Nucleus accumbens (tissue), 56 donors: ENCODE measurements at regions not wholly inside any gene's neighbourhood (a gene's known extent, or its start where the extent isn't known, plus 50 kb on each side); places are given as distances from the start of the nearest gene placed in this dataset.
"Not testable (repeated sequence)": the region's sequence is repeated elsewhere in the genome, so short reads cannot be mapped to it uniquely, and the experiment has no call there.

Experiments used
- DNase-seq, 56 donors: peaks; one replicate each; lab custom pipeline; 2025; lab: John Stamatoyannopoulos, UW

- DNase-seq: no peak
Observed at GRCh38 chr7:20083781-20084180, 133.4 kb downstream of the MACC1 start.

DNA sequence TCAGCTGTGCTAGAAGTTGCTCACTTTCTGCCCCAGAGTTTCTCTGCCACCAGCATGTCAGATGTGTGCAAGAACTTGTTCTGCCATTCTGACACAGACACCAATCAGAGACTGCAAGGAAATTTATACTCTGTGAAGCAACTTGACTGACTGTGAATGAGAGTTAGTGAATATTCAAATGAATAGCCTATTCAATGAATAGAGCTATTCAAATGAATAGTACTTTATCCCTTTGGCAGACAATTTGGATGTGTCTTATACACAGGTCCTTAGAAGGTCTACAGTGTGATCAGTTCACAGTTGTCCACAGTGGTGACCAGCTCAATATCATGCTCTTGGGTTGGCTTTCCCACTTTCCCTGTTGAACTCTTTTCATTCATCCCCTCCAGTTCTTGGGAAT, 138.1 kb downstream of the MACC1 start:
- no peak for DNase-seq

DNA sequence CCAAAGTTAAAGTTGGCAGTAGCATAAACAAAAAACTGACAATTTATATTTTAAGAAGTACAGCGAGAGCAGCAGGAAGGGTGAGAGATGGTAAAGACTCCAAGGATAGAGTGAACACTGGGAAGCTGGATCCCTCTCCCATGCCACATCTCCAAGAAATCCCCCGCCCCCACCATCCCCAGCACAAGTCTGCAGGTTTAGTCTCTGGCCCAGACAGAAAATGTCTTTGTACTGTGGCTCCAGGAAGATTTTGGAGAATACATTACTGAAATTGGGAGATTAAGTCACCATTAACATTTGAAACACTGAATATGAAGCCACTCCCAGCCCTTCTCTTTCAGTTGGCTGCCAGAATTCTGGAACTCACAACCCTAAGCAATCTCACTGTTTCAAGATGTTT, 140.3 kb downstream of the MACC1 start:
- no peak for DNase-seq

GRCh38 chr7:20075992-20076820, 141.0 kb downstream of the MACC1 start:
- no peak for DNase-seq

- no peak for DNase-seq
Observed at GRCh38 chr7:20075440-20075839, 141.7 kb downstream of the MACC1 start.

- DNase-seq: not testable (repeated sequence)
Observed at GRCh38 chr7:20068004-20068403, 149.2 kb downstream of the MACC1 start.

DNA sequence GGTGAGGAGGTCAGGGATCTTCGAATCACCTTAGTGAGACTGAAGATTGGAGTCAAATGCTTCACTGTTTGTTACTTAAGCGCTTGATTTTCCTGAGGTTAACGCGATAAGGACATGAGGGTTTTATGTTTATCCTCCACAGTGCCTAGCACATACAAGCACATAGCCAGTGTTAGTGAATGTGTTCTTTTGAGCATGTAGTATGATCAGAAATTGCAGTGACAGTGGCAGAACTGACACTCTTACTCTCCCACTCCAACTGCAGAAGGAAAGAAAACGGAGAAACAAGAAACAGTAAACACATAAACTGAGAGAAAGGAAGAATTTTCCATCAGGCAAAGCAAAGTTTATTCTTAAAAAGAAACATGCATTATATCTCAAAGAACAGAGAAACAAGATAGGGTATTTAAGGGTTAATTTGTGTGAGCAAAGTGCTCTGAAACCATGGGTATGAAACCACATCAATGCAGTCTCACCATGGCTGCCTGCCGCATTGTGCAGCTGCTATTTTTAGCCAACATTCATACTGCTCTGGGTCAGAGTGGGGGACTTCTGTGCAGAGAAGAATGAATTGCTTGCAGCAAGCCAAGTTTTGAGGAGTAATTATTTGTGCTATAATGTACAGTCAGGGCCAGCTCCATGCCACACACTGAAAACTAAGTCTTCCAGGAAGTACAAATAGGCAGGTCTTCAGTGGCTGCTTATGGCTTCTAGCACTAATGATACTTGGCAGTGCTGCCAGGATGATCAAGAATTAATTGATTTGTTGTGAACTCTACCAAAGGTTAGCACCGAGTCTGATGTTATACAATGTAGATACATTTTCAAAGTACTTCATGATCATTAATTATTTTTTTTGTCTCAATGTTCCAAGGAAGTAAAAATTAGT, 152.0 kb downstream of the MACC1 start:
- peak in 2 of 56 donors; percentile 1 for DNase-seq

DNA sequence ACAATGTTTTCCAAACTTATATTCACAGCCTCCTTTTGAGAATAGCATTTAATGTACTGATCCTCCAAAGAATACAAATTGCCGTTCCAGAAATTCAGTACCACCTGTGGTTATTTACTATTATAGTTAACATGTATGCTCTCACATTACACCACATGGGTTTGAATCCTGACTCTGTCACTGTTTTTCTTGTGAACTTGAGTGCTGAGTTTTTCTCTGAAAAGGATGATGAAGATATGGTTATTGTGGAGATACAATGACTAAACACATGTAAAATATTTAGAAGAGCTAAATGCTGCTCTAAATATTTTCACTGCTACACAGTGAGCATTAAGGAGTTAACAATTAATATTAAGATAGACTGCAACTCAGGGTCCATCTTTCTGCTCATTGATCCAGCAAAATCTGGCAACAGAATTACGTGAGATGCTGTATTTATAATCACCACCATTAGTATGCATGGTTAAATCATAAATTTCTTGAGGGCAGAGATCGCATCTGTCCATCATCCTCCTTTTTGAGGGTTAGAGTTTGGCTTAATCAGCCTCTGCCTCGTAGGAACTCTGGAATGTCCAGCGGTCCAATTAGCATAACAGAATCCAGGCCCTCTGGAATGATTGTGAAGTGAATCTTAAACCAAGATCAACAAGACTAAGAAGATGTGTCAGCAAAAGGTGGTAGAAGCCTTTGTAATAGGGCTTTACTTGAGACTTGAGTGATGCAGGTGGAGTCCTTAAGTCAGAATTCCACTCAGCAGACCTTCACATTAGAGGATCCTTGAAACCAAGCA, 152.8 kb downstream of the MACC1 start:
- DNase-seq: no peak

DNA sequence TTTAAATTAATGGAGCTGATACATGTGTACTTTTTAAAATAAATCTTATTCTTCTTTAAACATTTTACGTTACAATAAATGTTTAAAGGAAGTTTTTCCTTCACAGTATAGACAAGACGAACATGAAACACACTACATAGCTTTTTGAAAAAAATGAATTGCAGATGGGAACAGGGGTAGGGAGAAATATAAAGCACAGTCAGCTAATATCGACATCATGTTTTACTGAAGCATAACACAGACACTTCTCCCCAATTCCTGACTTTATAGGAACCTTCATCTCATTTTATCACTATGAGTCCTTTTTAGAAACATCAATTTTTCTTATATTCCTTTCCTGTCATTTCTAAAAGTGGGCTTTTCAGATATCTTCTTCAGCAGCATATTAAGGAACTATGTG, 153.5 kb downstream of the MACC1 start:
- DNase-seq: no peak

GRCh38 chr7:20062932-20063331, 154.3 kb downstream of the MACC1 start:
- no peak for DNase-seq

DNA sequence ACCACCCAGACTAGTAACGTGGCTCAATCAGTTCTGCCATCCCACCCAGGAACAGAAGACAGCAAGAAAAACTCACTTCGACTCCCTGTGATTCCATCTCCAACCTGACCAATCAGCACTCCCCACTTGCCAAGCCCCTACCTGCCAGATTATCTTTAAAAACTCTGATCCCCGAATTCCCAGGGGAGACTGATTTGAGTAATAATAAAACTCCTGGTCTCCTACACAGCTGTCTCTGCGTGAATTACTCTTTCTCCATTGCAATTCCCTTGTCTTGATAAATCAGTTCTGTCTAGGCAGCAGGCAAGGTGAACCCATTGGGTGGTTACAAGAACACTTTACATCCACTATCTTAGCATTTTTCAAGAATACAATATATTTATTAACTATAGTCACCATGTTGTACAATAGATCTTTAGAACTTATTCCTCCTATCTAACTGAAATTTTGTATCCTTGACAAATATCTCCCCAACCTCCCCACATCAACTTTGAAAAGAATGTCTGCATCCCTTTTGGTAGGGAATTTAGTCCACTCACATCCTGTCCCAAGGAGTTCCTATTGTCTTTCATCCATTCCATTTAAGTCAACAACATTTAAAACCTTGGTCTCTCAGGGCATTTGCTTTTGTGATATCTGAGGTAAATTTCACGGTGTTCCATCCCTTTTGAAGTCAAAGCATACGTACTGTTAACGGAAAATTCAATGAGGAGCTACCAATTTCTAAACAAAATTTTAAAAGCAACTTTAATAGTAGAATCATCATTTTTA, 163.7 kb downstream of the MACC1 start:
- DNase-seq: no peak

DNA sequence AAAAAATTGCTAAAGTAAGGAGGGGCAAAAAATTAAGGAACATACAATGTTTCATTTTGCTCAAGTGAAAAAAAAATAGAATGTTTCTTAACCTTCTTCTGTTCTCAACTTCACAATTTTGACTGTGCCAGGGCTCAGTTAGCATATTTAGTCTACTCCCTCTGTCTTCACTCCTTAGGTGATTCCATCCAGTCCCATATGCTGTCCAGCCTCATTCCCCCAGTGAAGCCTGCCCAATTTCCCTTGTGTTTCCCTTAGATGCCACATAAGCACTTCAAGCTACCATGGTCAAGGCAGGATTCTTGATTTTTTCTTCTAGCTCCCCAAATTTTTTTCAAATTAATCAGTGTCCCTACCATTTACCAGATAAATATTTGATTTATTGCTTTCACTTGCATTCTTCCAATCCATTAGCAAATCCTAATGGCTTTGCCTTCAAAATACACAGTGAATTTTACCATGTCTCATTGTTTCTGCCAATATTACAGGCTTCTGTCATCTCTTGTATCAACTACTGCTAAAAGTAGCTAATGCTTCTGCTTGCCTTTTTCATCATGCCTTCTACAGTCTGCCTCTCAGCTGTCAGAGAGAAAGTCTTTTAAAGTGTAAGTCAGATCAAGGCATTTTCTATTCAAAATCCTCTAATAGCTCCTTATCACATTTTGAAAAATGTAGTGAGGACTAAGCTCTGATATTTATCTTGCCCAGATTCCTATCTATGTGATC, 166.8 kb downstream of the MACC1 start:
- no peak for DNase-seq

DNA sequence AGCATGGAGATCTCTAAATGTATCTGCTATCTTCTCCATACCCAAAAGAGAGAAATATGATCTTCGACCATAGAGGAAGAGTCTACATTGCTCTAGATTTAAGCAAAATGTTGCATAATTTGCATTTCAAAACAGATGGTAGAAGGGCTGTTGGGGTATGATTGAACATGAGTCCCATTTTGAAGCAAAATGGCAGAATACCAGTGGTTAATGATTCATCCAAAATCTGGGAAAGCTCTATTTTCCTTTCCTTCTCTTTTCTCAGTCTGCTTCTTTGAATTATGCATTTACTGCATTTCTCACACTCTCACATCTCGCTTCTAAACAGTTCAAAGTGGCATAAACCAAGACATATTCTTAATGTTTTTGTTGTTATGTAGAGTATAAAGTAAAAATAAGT, 178.5 kb downstream of the MACC1 start:
- no peak for DNase-seq

GRCh38 chr7:20035279-20035875, 181.8 kb downstream of the MACC1 start:
- no peak for DNase-seq

DNA sequence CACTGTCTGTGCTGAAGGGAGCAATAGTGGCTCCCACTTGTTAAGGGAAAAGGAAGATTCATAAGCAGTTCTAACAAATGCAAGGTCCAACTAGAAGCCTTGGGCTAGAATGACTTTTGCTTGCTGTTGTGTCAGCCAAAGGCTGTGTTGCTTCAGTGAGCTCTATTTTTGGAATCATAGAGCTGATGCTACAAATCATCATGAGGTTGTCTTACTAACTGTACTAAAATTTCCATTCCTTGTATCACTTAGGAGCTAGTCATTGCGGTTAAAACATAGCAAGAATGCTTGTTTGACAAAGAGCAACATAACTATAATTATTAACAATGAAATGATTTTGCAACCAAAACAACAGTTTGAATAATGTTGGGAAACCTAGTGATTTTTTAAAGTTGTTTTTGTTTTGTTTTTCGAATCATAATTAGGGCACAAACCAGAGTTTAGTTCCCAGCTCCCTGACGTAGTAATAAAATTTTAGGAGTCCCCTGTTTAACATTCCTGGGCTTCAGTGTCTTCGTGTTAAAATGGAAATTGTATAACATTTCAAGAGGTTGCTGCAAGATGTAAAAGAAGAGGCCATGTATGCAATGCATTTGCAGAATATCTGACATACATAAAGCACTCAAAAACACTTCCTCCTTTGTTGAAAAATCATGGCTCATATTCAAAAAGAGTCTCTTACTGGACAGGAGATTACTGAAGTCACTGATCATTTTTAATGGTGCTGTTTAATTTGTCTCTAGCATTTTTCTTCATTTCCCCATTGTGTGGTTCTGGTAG, 183.4 kb downstream of the MACC1 start:
- DNase-seq: no peak

DNA sequence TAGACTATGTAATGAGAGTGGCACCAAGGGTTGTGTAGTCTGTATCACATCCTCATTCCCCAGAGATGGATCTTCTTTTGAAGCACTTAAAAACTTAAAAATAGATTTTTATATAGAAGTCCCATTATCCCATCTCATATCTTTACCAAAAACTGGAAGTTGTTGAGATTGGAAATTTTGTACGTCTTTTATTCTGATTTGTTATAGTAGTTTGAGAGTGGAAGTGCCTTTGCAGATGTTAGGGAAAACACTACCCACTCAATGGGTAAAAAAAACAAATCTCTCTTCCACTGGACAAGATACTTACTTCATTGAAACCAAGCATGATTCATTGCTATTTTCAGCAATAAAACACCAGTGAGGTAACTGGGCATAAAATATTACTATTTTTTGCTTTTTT, 184.4 kb downstream of the MACC1 start:
- no peak for DNase-seq

- no peak for DNase-seq
Observed at GRCh38 chr7:20030915-20031362, 186.2 kb downstream of the MACC1 start.

- no peak for DNase-seq
Observed at GRCh38 chr7:20030417-20030816, 186.8 kb downstream of the MACC1 start.
